SH-SY5Y (cell line): ENCODE measurements at regions not wholly inside any gene's neighbourhood (a gene's known extent, or its start where the extent isn't known, plus 50 kb on each side); places are given as distances from the start of the nearest gene placed in this dataset.

Experiments
- GATA2 ChIP-seq: IDR thresholded peaks from 2 replicates; pipeline ENCODE4 v1.6.1; 2011; ENCODE audit warnings: mild to moderate bottlenecking, low read depth, low read length
- GATA3 ChIP-seq: IDR thresholded peaks from 2 replicates; pipeline ENCODE4 v1.6.1; 2011; ENCODE audit warnings: low read depth, mild to moderate bottlenecking, low read length, moderate library complexity

DNA sequence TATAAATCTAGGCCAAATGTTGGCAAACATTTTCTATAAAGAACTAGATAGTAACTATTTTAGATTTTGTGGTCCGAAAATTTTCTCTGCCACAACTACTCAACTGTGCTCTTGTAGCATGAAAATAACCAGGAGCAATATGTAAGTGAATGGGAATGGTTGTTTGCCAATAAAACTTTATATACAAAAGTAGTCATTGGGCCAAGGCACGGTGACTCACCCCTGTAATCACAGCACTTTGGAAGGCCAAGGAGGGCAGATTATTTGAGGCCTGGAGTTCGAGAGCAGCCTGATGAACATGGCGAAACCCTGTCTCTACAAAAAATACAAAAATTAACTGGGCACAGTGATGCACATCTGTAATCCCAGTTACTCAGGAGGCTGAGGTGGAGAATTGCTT, 617.1 kb downstream of the EPM2A start:
- TF ChIP-seq GATA2 (no peak), GATA3 (no peak)
